Right renal pelvis (tissue), 4 donors: ENCODE measurements at regions not wholly inside any gene's neighbourhood (a gene's known extent, or its start where the extent isn't known, plus 50 kb on each side); places are given as distances from the start of the nearest gene placed in this dataset.
"Not testable (repeated sequence)": the region's sequence is repeated elsewhere in the genome, so short reads cannot be mapped to it uniquely, and the experiment has no call there.

Experiments
- DNase-seq, 4 donors: peaks; one replicate each; pipeline ENCODE4 v3.0.0-alpha.2; 2013; ENCODE audit warnings: low read depth in 4 of 4, low spot score in 3 of 4, missing footprints in 1 of 4

- DNase-seq: no peak
Observed at GRCh38 chr14:81738946-81739659, 205.4 kb upstream of the SEL1L start.

- DNase-seq: no peak
Observed at GRCh38 chr14:81743605-81744004, 210.0 kb upstream of the SEL1L start.

- DNase-seq: no peak
Observed at GRCh38 chr14:81751198-81751597, 217.5 kb upstream of the SEL1L start.

GRCh38 chr14:81759541-81759940 lies 225.9 kb upstream of the SEL1L start:
- DNase-seq: no peak

GRCh38 chr14:81765651-81766275 lies 232.1 kb upstream of the SEL1L start:
- no peak for DNase-seq

- no peak for DNase-seq
Observed at GRCh38 chr14:81766321-81766915, 232.8 kb upstream of the SEL1L start.

- DNase-seq: no peak
Observed at GRCh38 chr14:81767266-81767995, 233.8 kb upstream of the SEL1L start.

- DNase-seq: no peak
Observed at GRCh38 chr14:81771651-81772275, 238.1 kb upstream of the SEL1L start.

- DNase-seq: no peak
Observed at GRCh38 chr14:81772381-81772780, 238.7 kb upstream of the SEL1L start.

GRCh38 chr14:81776531-81776930 lies 242.9 kb upstream of the SEL1L start:
- DNase-seq: no peak

GRCh38 chr14:81781798-81782197 lies 248.1 kb upstream of the SEL1L start:
- not testable (repeated sequence) for DNase-seq

GRCh38 chr14:81784084-81784483 lies 250.4 kb upstream of the SEL1L start:
- DNase-seq: no peak

- no peak for DNase-seq
Observed at GRCh38 chr14:81797315-81797714, 263.7 kb upstream of the SEL1L start.

GRCh38 chr14:81801921-81802320 lies 268.3 kb upstream of the SEL1L start:
- no peak for DNase-seq

- DNase-seq: no peak
Observed at GRCh38 chr14:81802341-81802740, 268.7 kb upstream of the SEL1L start.

GRCh38 chr14:81805785-81806184 lies 272.1 kb upstream of the SEL1L start:
- no peak for DNase-seq

- DNase-seq: no peak
Observed at GRCh38 chr14:81811705-81812269, 278.1 kb upstream of the SEL1L start.

GRCh38 chr14:81818271-81818670 lies 284.6 kb upstream of the SEL1L start:
- DNase-seq: no peak

- no peak for DNase-seq
Observed at GRCh38 chr14:81819344-81819743, 285.7 kb upstream of the SEL1L start.

- DNase-seq: no peak
Observed at GRCh38 chr14:81819910-81820309, 286.3 kb upstream of the SEL1L start.

- DNase-seq: no peak
Observed at GRCh38 chr14:81826081-81826480, 292.4 kb upstream of the SEL1L start.
